ENCODE measurements at regions not wholly inside any gene's neighbourhood (a gene's known extent, or its start where the extent isn't known, plus 50 kb on each side); places are given as distances from the start of the nearest gene placed in this dataset.

- DNase-seq (ENCODE audit: low read depth): no peak
Measured at GRCh38 chr9:85260275-85260845, 481.4 kb downstream of the AGTPBP1 start.

GRCh38 chr9:85258823-85259370 lies 482.9 kb downstream of the AGTPBP1 start:
- peak; percentile 69 for DNase-seq (ENCODE audit: low read depth)

- DNase-seq (ENCODE audit: low read depth): no peak
Measured at GRCh38 chr9:85258236-85258635, 483.5 kb downstream of the AGTPBP1 start.

- DNase-seq (ENCODE audit: low read depth): no peak
Measured at GRCh38 chr9:85249313-85249621, 492.5 kb downstream of the AGTPBP1 start.

- DNase-seq (ENCODE audit: low read depth): peak; percentile 68
Measured at GRCh38 chr9:85248514-85249312, 493.0 kb downstream of the AGTPBP1 start.

GRCh38 chr9:85246541-85246940 lies 495.2 kb downstream of the AGTPBP1 start:
- DNase-seq (ENCODE audit: low read depth): no peak

- DNase-seq (ENCODE audit: low read depth): no peak
Measured at GRCh38 chr9:85244856-85245255, 496.9 kb downstream of the AGTPBP1 start.

GRCh38 chr9:85243977-85244376 lies 497.8 kb downstream of the AGTPBP1 start:
- no peak for DNase-seq (ENCODE audit: low read depth)

GRCh38 chr9:85237478-85237877 lies 504.3 kb downstream of the AGTPBP1 start:
- peak; percentile 18 for DNase-seq (ENCODE audit: low read depth)

- no peak for DNase-seq (ENCODE audit: low read depth)
Measured at GRCh38 chr9:85230081-85230480, 511.7 kb downstream of the AGTPBP1 start.

GRCh38 chr9:85228111-85228855 lies 513.5 kb downstream of the AGTPBP1 start:
- DNase-seq (ENCODE audit: low read depth): no peak

GRCh38 chr9:85225180-85225579 lies 516.6 kb downstream of the AGTPBP1 start:
- no peak for DNase-seq (ENCODE audit: low read depth)

- DNase-seq (ENCODE audit: low read depth): peak; percentile 95
Measured at GRCh38 chr9:85224729-85225128, 517.0 kb downstream of the AGTPBP1 start.

GRCh38 chr9:85224301-85224700 lies 517.5 kb downstream of the AGTPBP1 start:
- no peak for DNase-seq (ENCODE audit: low read depth)

- DNase-seq (ENCODE audit: low read depth): no peak
Measured at GRCh38 chr9:85223506-85224125, 518.1 kb downstream of the AGTPBP1 start.

- DNase-seq (ENCODE audit: low read depth): no peak
Measured at GRCh38 chr9:85216601-85217000, 525.2 kb downstream of the AGTPBP1 start.

- peak; percentile 86 for DNase-seq (ENCODE audit: low read depth)
Measured at GRCh38 chr9:85215961-85216360, 525.8 kb downstream of the AGTPBP1 start.

- DNase-seq (ENCODE audit: low read depth): no peak
Measured at GRCh38 chr9:85215416-85215815, 526.3 kb downstream of the AGTPBP1 start.

- DNase-seq (ENCODE audit: low read depth): no peak
Measured at GRCh38 chr9:85213650-85214607, 527.8 kb downstream of the AGTPBP1 start.

- DNase-seq (ENCODE audit: low read depth): peak; percentile 69
Measured at GRCh38 chr9:85212887-85213286, 528.9 kb downstream of the AGTPBP1 start.

GRCh38 chr9:85212209-85212608 lies 529.5 kb downstream of the AGTPBP1 start:
- peak; percentile 56 for DNase-seq (ENCODE audit: low read depth)
